PC-3 (cell line): ENCODE measurements at regions not wholly inside any gene's neighbourhood (a gene's known extent, or its start where the extent isn't known, plus 50 kb on each side); places are given as distances from the start of the nearest gene placed in this dataset.

Experiments
- EZH2phosphoT487 ChIP-seq: fragments of 300-600 bp; sonication (generic); IDR thresholded peaks from 2 replicates; pipeline ENCODE4 v1.6.1; 2018; ENCODE audit warnings: mild to moderate bottlenecking, antibody characterized with exemption, low read length, borderline replicate concordance
- TF ChIP-seq, protein P1 (sequence below): fragments of 300-600 bp; sonication (generic); conservative IDR thresholded peaks from 2 replicates; pipeline ENCODE4 v1.5.1; 2017; ENCODE audit warnings: antibody characterized with exemption, low read depth, mild to moderate bottlenecking, low read length

DNA sequence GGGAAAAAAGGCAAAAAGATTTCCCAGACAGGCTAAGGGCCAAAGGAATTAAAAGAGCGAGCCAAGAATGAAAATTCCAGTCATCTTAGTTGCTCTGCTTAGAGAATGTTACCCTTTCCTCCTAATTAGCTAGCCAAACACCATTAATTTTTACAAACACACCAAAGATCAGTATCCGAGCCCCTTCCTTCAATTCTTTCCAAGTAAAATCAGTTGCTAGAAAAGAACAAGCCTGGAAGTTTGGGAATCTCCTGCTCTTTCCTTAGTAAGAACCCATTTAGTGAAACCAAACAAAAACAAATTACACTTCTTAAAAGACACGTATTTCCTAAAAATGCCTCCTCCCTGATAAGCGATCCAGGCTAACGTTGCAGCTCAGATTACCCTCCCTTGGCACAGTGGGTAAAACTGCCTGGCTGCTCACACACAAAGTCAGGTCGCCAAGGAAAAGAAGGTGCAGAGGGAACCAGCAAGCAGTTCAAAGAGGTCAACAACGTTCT lies 57.1 kb upstream of the ABLIM1 start:
- TF ChIP-seq, protein P1, sequence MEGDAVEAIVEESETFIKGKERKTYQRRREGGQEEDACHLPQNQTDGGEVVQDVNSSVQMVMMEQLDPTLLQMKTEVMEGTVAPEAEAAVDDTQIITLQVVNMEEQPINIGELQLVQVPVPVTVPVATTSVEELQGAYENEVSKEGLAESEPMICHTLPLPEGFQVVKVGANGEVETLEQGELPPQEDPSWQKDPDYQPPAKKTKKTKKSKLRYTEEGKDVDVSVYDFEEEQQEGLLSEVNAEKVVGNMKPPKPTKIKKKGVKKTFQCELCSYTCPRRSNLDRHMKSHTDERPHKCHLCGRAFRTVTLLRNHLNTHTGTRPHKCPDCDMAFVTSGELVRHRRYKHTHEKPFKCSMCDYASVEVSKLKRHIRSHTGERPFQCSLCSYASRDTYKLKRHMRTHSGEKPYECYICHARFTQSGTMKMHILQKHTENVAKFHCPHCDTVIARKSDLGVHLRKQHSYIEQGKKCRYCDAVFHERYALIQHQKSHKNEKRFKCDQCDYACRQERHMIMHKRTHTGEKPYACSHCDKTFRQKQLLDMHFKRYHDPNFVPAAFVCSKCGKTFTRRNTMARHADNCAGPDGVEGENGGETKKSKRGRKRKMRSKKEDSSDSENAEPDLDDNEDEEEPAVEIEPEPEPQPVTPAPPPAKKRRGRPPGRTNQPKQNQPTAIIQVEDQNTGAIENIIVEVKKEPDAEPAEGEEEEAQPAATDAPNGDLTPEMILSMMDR = no peak
- TF ChIP-seq EZH2phosphoT487 = no peak
